ENCODE measurements at regions not wholly inside any gene's neighbourhood (a gene's known extent, or its start where the extent isn't known, plus 50 kb on each side); places are given as distances from the start of the nearest gene placed in this dataset.

DNA sequence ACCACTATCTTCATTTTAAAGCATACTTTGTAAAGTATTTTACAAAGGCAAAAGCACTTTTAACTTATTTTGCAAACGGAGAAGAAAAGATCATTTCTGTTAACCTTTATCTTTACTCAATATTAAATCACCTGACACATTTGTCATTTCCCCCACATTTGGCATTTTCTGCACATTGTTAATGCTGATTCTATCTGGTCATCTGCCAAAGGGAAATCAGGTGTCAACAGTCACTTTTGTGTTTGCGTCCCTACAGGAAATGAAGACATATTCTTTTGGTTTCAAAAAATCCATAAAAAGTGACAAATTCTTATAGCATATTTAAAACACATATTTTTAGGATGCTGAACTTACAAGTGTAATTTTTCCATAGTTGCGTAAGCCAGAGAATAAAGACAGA is 191.3 kb upstream of the TMEM161B start:
- TF ChIP-seq ZFP3 (CRISPR knock-in tag; IDR thresholded peaks at IDR 0.05) (no peak), OSR1 (CRISPR knock-in tag; IDR thresholded peaks at IDR 0.05) (no peak), ZFP30 (CRISPR knock-in tag; IDR thresholded peaks at IDR 0.05) (no peak), POU6F1 (CRISPR knock-in tag; IDR thresholded peaks at IDR 0.05; ENCODE audit: borderline replicate concordance, low read depth) (no peak), TCF4 (CRISPR knock-in tag; IDR thresholded peaks at IDR 0.05; ENCODE audit: borderline replicate concordance) (no peak), ARNTL (CRISPR knock-in tag; IDR thresholded peaks at IDR 0.05; ENCODE audit: borderline replicate concordance, low read depth) (no peak), RARB (CRISPR knock-in tag; IDR thresholded peaks at IDR 0.05) (no peak), ZNF565 (CRISPR knock-in tag; conservative IDR thresholded peaks at IDR 0.05; ENCODE audit: low read depth) (no peak)
- TF ChIP-seq, protein P1, sequence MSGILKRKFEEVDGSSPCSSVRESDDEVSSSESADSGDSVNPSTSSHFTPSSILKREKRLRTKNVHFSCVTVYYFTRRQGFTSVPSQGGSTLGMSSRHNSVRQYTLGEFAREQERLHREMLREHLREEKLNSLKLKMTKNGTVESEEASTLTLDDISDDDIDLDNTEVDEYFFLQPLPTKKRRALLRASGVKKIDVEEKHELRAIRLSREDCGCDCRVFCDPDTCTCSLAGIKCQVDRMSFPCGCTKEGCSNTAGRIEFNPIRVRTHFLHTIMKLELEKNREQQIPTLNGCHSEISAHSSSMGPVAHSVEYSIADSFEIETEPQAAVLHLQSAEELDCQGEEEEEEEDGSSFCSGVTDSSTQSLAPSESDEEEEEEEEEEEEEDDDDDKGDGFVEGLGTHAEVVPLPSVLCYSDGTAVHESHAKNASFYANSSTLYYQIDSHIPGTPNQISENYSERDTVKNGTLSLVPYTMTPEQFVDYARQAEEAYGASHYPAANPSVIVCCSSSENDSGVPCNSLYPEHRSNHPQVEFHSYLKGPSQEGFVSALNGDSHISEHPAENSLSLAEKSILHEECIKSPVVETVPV (CRISPR knock-in tag; IDR thresholded peaks at IDR 0.05): no peak
- TF ChIP-seq, protein P2, sequence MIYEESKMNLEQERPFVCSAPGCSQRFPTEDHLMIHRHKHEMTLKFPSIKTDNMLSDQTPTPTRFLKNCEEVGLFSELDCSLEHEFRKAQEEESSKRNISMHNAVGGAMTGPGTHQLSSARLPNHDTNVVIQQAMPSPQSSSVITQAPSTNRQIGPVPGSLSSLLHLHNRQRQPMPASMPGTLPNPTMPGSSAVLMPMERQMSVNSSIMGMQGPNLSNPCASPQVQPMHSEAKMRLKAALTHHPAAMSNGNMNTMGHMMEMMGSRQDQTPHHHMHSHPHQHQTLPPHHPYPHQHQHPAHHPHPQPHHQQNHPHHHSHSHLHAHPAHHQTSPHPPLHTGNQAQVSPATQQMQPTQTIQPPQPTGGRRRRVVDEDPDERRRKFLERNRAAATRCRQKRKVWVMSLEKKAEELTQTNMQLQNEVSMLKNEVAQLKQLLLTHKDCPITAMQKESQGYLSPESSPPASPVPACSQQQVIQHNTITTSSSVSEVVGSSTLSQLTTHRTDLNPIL (CRISPR knock-in tag; IDR thresholded peaks at IDR 0.05; ENCODE audit: low read depth): no peak
- TF ChIP-seq, protein P3, sequence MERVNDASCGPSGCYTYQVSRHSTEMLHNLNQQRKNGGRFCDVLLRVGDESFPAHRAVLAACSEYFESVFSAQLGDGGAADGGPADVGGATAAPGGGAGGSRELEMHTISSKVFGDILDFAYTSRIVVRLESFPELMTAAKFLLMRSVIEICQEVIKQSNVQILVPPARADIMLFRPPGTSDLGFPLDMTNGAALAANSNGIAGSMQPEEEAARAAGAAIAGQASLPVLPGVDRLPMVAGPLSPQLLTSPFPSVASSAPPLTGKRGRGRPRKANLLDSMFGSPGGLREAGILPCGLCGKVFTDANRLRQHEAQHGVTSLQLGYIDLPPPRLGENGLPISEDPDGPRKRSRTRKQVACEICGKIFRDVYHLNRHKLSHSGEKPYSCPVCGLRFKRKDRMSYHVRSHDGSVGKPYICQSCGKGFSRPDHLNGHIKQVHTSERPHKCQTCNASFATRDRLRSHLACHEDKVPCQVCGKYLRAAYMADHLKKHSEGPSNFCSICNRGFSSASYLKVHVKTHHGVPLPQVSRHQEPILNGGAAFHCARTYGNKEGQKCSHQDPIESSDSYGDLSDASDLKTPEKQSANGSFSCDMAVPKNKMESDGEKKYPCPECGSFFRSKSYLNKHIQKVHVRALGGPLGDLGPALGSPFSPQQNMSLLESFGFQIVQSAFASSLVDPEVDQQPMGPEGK (CRISPR knock-in tag; IDR thresholded peaks at IDR 0.05; ENCODE audit: borderline replicate concordance): no peak
